A673 (cell line): ENCODE measurements at regions not wholly inside any gene's neighbourhood (a gene's known extent, or its start where the extent isn't known, plus 50 kb on each side); places are given as distances from the start of the nearest gene placed in this dataset.

ENCODE experiments used
- BruUV-seq: library from RNA; stranded (reverse); fragments of 400-500 nt; replicated peaks from 2 replicates; lab custom pipeline; 2021; lab: Mats Ljungman, UMichigan
- CTCF ChIA-PET: fragments of 300-600 bp; sonication (Branson Sonifier 250); formaldehyde crosslinking; loops from one replicate; lab custom pipeline; 2022; ENCODE audit warnings: antibody characterized with exemption; lab: Charles Lee
- POLR2A ChIA-PET: fragments of 300-600 bp; sonication (Branson Sonifier 250); formaldehyde crosslinking; loops from one replicate; lab custom pipeline; 2022; ENCODE audit warnings: antibody characterized with exemption; ENCODE audit not compliant: low non-redundant PET; lab: Charles Lee
- DNase-seq: peaks from one replicate; pipeline ENCODE4 v3.0.0-alpha.2; 2015; ENCODE audit warnings: low spot score
- H3K27ac ChIP-seq: fragments of 200-600 bp; sonication (generic); 2 replicates; pipeline ENCODE4 v1.5.1; 2016; ENCODE audit warnings: mixed run types, low read depth, mild to moderate bottlenecking, mixed read lengths, antibody characterized with exemption, low read length; ENCODE audit not compliant: poor library complexity, severe bottlenecking
- H3K27me3 ChIP-seq: fragments of 200-600 bp; sonication (generic); replicated peaks from 2 replicates; pipeline ENCODE4 v1.6.1; 2017; ENCODE audit warnings: mixed run types, low read depth, mild to moderate bottlenecking, mixed read lengths, antibody characterized with exemption, low read length; ENCODE audit not compliant: insufficient read depth, poor library complexity
- H3K36me3 ChIP-seq: fragments of 200-600 bp; sonication (generic); 2 replicates; pipeline ENCODE4 v1.6.1; 2016; ENCODE audit warnings: mixed run types, mild to moderate bottlenecking, mixed read lengths, antibody characterized with exemption, low read length; ENCODE audit not compliant: insufficient read depth, poor library complexity, severe bottlenecking
- H3K4me1 ChIP-seq: fragments of 200-600 bp; sonication (generic); 2 replicates; pipeline ENCODE4 v1.6.1; 2017; ENCODE audit warnings: mixed run types, mild to moderate bottlenecking, mixed read lengths, antibody characterized with exemption, low read length; ENCODE audit not compliant: insufficient read depth, poor library complexity, severe bottlenecking
- H3K4me3 ChIP-seq: fragments of 200-600 bp; sonication (generic); 2 replicates; pipeline ENCODE4 v1.5.1; 2016; ENCODE audit warnings: low read depth, mixed run types, mild to moderate bottlenecking, mixed read lengths, low read length; ENCODE audit not compliant: poor library complexity, severe bottlenecking
- H3K9me3 ChIP-seq: fragments of 200-600 bp; sonication (generic); 2 replicates; pipeline ENCODE4 v1.6.1; 2016; ENCODE audit warnings: mixed run types, low read depth, mild to moderate bottlenecking, mixed read lengths, antibody characterized with exemption, low read length; ENCODE audit not compliant: poor library complexity, severe bottlenecking
- EZH2 ChIP-seq: fragments of 200-600 bp; sonication (generic); IDR thresholded peaks from 2 replicates; pipeline ENCODE4 v1.6.1; 2017; ENCODE audit warnings: borderline replicate concordance, low read depth, mild to moderate bottlenecking, mixed read lengths, antibody characterized with exemption, low read length; ENCODE audit not compliant: poor library complexity, severe bottlenecking
- intact Hi-C: fragments of 100-400 bp; cut with micrococcal nuclease; formaldehyde crosslinking; loops from one replicate; pipeline ENCODE4 v1.10.0; 2022; ENCODE audit not compliant: unreplicated experiment
- TF ChIP-seq, protein P1 (sequence below): fragments of 300-800, 200-600 bp; sonication (generic); conservative IDR thresholded peaks from 2 replicates; pipeline ENCODE4 v1.5.1; 2017; ENCODE audit warnings: low read depth, mild to moderate bottlenecking, antibody characterized with exemption, low read length, moderate library complexity, mixed read lengths

DNA sequence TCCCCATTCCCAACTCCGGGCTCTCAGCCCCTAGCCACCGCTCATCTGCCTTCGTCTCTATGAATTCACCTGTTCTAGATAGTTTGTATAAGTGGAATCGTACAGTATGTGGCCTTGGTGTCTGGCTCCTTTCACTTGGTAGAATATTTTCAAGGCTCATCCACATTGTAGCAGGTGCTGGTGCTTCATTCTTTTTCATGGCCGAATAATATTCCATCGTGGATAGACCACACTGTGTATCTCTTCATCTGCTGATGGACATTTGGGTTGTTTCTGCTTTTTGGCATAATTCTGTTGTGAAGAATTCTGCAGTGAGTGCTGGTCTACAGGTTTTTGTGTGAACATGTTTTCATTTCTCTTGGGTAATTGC, 324.2 kb downstream of the SEC14L1 start:
- BruUV-seq: no TSS peak

DNA sequence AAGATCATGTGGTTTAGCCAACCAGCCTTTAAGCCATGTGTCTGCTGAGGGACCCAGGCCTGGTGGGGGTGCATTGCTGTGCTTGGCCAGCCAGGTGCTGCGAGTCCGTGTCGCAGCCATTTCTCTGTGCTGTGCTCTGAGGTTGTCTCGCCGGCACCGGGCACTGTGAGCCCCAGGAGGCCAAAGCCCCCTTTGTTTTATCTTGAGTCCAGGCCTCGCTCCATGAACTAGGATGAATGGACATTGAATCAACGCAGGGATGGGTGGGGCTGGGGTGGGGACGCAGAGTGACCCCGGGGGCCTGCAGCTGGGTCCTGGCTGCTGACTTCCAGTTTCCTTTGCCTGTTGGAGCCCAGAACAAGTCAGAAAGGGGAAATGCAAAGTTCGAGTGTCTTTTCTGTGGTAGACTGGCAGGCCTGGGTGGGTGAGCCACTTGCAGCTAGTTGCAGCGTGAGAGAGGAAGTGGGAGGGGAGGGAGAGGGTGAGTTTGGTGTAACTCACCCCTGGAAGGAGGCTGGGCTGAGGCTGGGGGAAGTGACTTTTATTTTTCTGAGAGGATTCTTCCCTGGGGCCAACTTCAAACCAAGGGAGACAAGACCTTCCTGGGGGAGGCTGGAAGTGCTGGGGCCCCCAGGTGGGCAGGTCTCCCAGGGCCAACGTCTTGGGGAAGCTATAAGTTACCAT, 324.7 kb downstream of the SEC14L1 start:
- peak; percentile 70 for DNase-seq
- Histone ChIP-seq H3K27ac (peak overlapping the region; percentile 71), H3K4me1 (peaks cover 37% of the 10 kb centered on the region), H3K4me3 (no peak overlapping the region), H3K9me3 (no peaks in the 10 kb centered on the region), H3K27me3 (no peaks in the 10 kb centered on the region), H3K36me3 (no peaks in the 10 kb centered on the region)
- no TSS peak for BruUV-seq
- POLR2A ChIA-PET: no interaction called here
- TF ChIP-seq, protein P1, sequence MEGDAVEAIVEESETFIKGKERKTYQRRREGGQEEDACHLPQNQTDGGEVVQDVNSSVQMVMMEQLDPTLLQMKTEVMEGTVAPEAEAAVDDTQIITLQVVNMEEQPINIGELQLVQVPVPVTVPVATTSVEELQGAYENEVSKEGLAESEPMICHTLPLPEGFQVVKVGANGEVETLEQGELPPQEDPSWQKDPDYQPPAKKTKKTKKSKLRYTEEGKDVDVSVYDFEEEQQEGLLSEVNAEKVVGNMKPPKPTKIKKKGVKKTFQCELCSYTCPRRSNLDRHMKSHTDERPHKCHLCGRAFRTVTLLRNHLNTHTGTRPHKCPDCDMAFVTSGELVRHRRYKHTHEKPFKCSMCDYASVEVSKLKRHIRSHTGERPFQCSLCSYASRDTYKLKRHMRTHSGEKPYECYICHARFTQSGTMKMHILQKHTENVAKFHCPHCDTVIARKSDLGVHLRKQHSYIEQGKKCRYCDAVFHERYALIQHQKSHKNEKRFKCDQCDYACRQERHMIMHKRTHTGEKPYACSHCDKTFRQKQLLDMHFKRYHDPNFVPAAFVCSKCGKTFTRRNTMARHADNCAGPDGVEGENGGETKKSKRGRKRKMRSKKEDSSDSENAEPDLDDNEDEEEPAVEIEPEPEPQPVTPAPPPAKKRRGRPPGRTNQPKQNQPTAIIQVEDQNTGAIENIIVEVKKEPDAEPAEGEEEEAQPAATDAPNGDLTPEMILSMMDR: no peak
- no peak for TF ChIP-seq EZH2
- CTCF ChIA-PET: interaction anchor here (0.7 kb wide), 1 partner anchor 133 kb away, joined by 3 read pairs; no protein-coding TSS in a partner anchor
- intact Hi-C loops: no loop called here

More for the DNA sequence above, 324.2 kb downstream of the SEC14L1 start:
- Histone ChIP-seq H3K4me1 (peaks cover 38% of the 10 kb centered on the region), H3K9me3 (no peaks in the 10 kb centered on the region), H3K27me3 (no peaks in the 10 kb centered on the region), H3K36me3 (no peaks in the 10 kb centered on the region), H3K4me3 (no peak overlapping the region), H3K27ac (peak overlapping the region; percentile 71)
- intact Hi-C loops: no loop called here
- ChIA-PET POLR2A (no interaction called here), CTCF (no interaction called here)
- TF ChIP-seq EZH2: no peak
- TF ChIP-seq, protein P1: no peak
- no peak for DNase-seq

DNA sequence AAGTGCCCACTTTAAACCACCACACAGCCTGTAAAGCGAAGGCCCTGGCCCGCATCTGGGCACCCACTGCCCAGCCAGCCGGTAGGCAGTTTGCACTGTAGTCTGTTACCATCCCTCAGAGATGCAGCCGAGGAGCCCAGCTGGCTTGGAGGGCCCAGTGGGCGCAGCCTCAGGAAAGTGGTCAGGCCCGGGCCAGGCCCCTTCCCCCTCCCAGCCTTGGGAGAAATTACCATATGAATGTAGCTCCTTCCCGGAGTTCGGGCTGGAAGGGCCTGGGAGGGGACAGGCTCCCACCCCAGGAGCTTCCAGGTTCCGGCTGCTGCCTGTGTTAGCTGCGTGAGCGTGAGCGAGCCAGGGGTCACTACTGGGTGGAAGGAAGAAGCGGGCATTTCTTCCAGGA, 325.4 kb downstream of the SEC14L1 start:
- TF ChIP-seq, protein P1: no peak
- no peak for TF ChIP-seq EZH2
- no TSS peak for BruUV-seq
- Histone ChIP-seq H3K27ac (peak overlapping the region; percentile 71), H3K4me3 (no peak overlapping the region), H3K9me3 (no peaks in the 10 kb centered on the region), H3K36me3 (no peaks in the 10 kb centered on the region), H3K4me1 (peaks cover 39% of the 10 kb centered on the region), H3K27me3 (no peaks in the 10 kb centered on the region)
- intact Hi-C loops: no loop called here
- DNase-seq: no peak
- CTCF ChIA-PET: interaction anchor here (0.7 kb wide), 1 partner anchor 133 kb away, joined by 3 read pairs; no protein-coding TSS in a partner anchor
- POLR2A ChIA-PET: no interaction called here
